BJ (cell line): ENCODE measurements at regions not wholly inside any gene's neighbourhood (a gene's known extent, or its start where the extent isn't known, plus 50 kb on each side); places are given as distances from the start of the nearest gene placed in this dataset.

Source experiments
- CTCF ChIA-PET: fragments of 350-600 bp; formaldehyde crosslinking; extraction: SDS; loops from one replicate; lab custom pipeline; 2021; ENCODE audit warnings: antibody characterized with exemption, inconsistent platforms; lab: Yijun Ruan, JAX
- POLR2A ChIA-PET: fragments of 300-600 bp; sonication (Branson Sonifier 250); formaldehyde crosslinking; extraction: SDS; loops from one replicate; lab custom pipeline; 2021; ENCODE audit warnings: antibody characterized with exemption; lab: Charles Lee
- DNase-seq: peaks from one replicate; pipeline ENCODE4 v3.0.0-alpha.2; 2011; ENCODE audit warnings: low read depth
- H3K27me3 ChIP-seq: 2 replicates; pipeline ENCODE4 v1.6.0; 2011; ENCODE audit warnings: low read length; ENCODE audit not compliant: control insufficient read depth, insufficient read depth
- H3K36me3 ChIP-seq: 2 replicates; pipeline ENCODE4 v1.5.1; 2011; ENCODE audit warnings: low read length; ENCODE audit not compliant: control insufficient read depth, insufficient read depth
- H3K4me3 ChIP-seq: 2 replicates; pipeline ENCODE4 v1.5.1; 2011; ENCODE audit warnings: low read depth, mild to moderate bottlenecking, control low read depth, low read length
- CTCF ChIP-seq: IDR thresholded peaks from 2 replicates; pipeline ENCODE4 v1.5.1; 2011; ENCODE audit warnings: low read depth, mild to moderate bottlenecking, control low read depth, inconsistent platforms, low read length, moderate library complexity; ENCODE audit not compliant: insufficient read depth

GRCh38 chr3:178450476-178450875, 85.8 kb upstream of the KCNMB2 start:
- ChIA-PET CTCF (interaction anchor here (0.7 to 1.3 kb wide), 4 partner anchors 14 to 373 kb away, joined by 3 read pairs; no protein-coding TSS in a partner anchor), POLR2A (no interaction called here)
- Histone ChIP-seq H3K27me3 (no peaks in the 10 kb centered on the region), H3K36me3 (no peaks in the 10 kb centered on the region), H3K4me3 (no peak overlapping the region)
- no peak for TF ChIP-seq CTCF
- no peak for DNase-seq

GRCh38 chr3:178451799-178452198, 84.4 kb upstream of the KCNMB2 start:
- CTCF ChIA-PET, result interaction anchor here (1.1 to 1.3 kb wide), 2 partner anchors 15 to 17 kb away, joined by 3 read pairs; no protein-coding TSS in a partner anchor
- DNase-seq, result no peak
- no peak for TF ChIP-seq CTCF
- H3K36me3 ChIP-seq, result no peaks in the 10 kb centered on the region
- H3K4me3 ChIP-seq, result no peak overlapping the region
- POLR2A ChIA-PET, result no interaction called here
- H3K27me3 ChIP-seq, result no peaks in the 10 kb centered on the region

GRCh38 chr3:178454726-178455125, 81.5 kb upstream of the KCNMB2 start:
- Histone ChIP-seq H3K36me3 (no peaks in the 10 kb centered on the region), H3K27me3 (no peaks in the 10 kb centered on the region), H3K4me3 (no peak overlapping the region)
- no peak for DNase-seq
- ChIA-PET POLR2A (no interaction called here), CTCF (no interaction called here)
- no peak for TF ChIP-seq CTCF

GRCh38 chr3:178455226-178455625, 81.0 kb upstream of the KCNMB2 start:
- Histone ChIP-seq H3K36me3 (no peaks in the 10 kb centered on the region), H3K4me3 (no peak overlapping the region), H3K27me3 (no peaks in the 10 kb centered on the region)
- DNase-seq, result no peak
- ChIA-PET CTCF (no interaction called here), POLR2A (no interaction called here)
- no peak for TF ChIP-seq CTCF

GRCh38 chr3:178455946-178456345, 80.3 kb upstream of the KCNMB2 start:
- CTCF ChIA-PET, result no interaction called here
- no peak for DNase-seq

More at GRCh38 chr3:178455946-178456345, 80.3 kb upstream of the KCNMB2 start:
- no peak for TF ChIP-seq CTCF
- POLR2A ChIA-PET, result no interaction called here
- Histone ChIP-seq H3K27me3 (no peaks in the 10 kb centered on the region), H3K36me3 (no peaks in the 10 kb centered on the region), H3K4me3 (no peak overlapping the region)
